ENCODE measurements at regions not wholly inside any gene's neighbourhood (a gene's known extent, or its start where the extent isn't known, plus 50 kb on each side); places are given as distances from the start of the nearest gene placed in this dataset.

- no peaks in the 10 kb centered on the region for H3K79me2 ChIP-seq (ENCODE audit: insufficient read depth, low read length)
- Mint-ChIP-seq H3K4me1 (no peaks in the 10 kb centered on the region), H3K9me3 (peaks cover 0 to 3% (median 0%) of the 10 kb centered on the region in 7 donors), H3K36me3 (no peaks in the 10 kb centered on the region), H3K4me3 (no peak overlapping the region), H3K27me3 (ENCODE audit: low read depth in 3 of 3) (peaks cover 0 to 1% (median 0%) of the 10 kb centered on the region in 3 donors), H3K27ac (no peak overlapping the region)
- H3K9ac ChIP-seq (ENCODE audit: insufficient read depth, low read length, poor library complexity, severe bottlenecking), result no peak overlapping the region
- H3K4me1 ChIP-seq (ENCODE audit: control insufficient read depth in 1 of 2, insufficient read depth in 2 of 2, low read length in 2 of 2), result no peaks in the 10 kb centered on the region
- no peaks in the 10 kb centered on the region for H3K9me3 ChIP-seq (replicated peaks in 1 of 2; ENCODE audit: control insufficient read depth in 1 of 2, insufficient read depth in 1 of 2, low read length in 2 of 2)
- no peaks in the 10 kb centered on the region for H3K27me3 ChIP-seq (ENCODE audit: control insufficient read depth in 2 of 2, insufficient read depth in 2 of 2, low read length in 2 of 2)
- TF ChIP-seq CTCF (IDR thresholded peaks at IDR 0.05), result no peak
- no CpG with 5 or more reads among the region's 3 CpGs for WGBS (ENCODE audit: insufficient coverage)
- no peak overlapping the region for H3K27ac ChIP-seq (ENCODE audit: low read depth in 1 of 2, low read length in 2 of 2)
- H3K4me3 ChIP-seq (replicated peaks in 1 of 3; ENCODE audit: low read depth in 2 of 3, low read length in 3 of 3), result no peak overlapping the region
- no peak overlapping the region for H2AFZ ChIP-seq (ENCODE audit: insufficient read depth, low read depth, low read length, poor library complexity, severe bottlenecking)
- no peak for DNase-seq
- intact Hi-C loops (cut with micrococcal nuclease), result no loop called here
- no peaks in the 10 kb centered on the region for H4K20me1 ChIP-seq (ENCODE audit: insufficient read depth, low read length)
- no peaks in the 10 kb centered on the region for H3K36me3 ChIP-seq (replicated peaks in 1 of 2; ENCODE audit: control insufficient read depth in 1 of 2, insufficient read depth in 2 of 2, low read length in 2 of 2)
- no peak overlapping the region for H3K4me2 ChIP-seq (replicated peaks; ENCODE audit: extremely low read depth, low read length, poor library complexity, severe bottlenecking)
Measured at GRCh38 chr3:6091262-6091661, 769.7 kb upstream of the GRM7 start.

GRCh38 chr3:6095006-6095405 is 765.9 kb upstream of the GRM7 start:
- no peaks in the 10 kb centered on the region for H3K4me1 ChIP-seq (ENCODE audit: control insufficient read depth in 1 of 2, insufficient read depth in 2 of 2, low read length in 2 of 2)
- H2AFZ ChIP-seq (ENCODE audit: insufficient read depth, low read depth, low read length, poor library complexity, severe bottlenecking), result no peak overlapping the region
- no peak for DNase-seq
- no peaks in the 10 kb centered on the region for H3K27me3 Mint-ChIP-seq (ENCODE audit: low read depth in 3 of 3)
- no peak overlapping the region for H3K27ac ChIP-seq (ENCODE audit: low read depth in 1 of 2, low read length in 2 of 2)
- H3K4me3 Mint-ChIP-seq, result no peak overlapping the region
- H3K27me3 ChIP-seq (ENCODE audit: control insufficient read depth in 2 of 2, insufficient read depth in 2 of 2, low read length in 2 of 2), result no peaks in the 10 kb centered on the region
- no peak overlapping the region for H3K9ac ChIP-seq (ENCODE audit: insufficient read depth, low read length, poor library complexity, severe bottlenecking)
- no peaks in the 10 kb centered on the region for H4K20me1 ChIP-seq (ENCODE audit: insufficient read depth, low read length)
- no peaks in the 10 kb centered on the region for H3K4me1 Mint-ChIP-seq
- no CpG with 5 or more reads among the region's 1 CpG for WGBS (ENCODE audit: insufficient coverage)
- H3K9me3 Mint-ChIP-seq, result peaks cover 0 to 9% (median 2%) of the 10 kb centered on the region in 7 donors
- no peaks in the 10 kb centered on the region for H3K9me3 ChIP-seq (replicated peaks in 1 of 2; ENCODE audit: control insufficient read depth in 1 of 2, insufficient read depth in 1 of 2, low read length in 2 of 2)
- no peaks in the 10 kb centered on the region for H3K36me3 Mint-ChIP-seq
- H3K4me2 ChIP-seq (replicated peaks; ENCODE audit: extremely low read depth, low read length, poor library complexity, severe bottlenecking), result no peak overlapping the region
- H3K4me3 ChIP-seq (replicated peaks in 1 of 3; ENCODE audit: low read depth in 2 of 3, low read length in 3 of 3), result no peak overlapping the region
- no peak overlapping the region for H3K27ac Mint-ChIP-seq
- H3K36me3 ChIP-seq (replicated peaks in 1 of 2; ENCODE audit: control insufficient read depth in 1 of 2, insufficient read depth in 2 of 2, low read length in 2 of 2), result no peaks in the 10 kb centered on the region
- no peak for TF ChIP-seq CTCF (IDR thresholded peaks at IDR 0.05)
- H3K79me2 ChIP-seq (ENCODE audit: insufficient read depth, low read length), result no peaks in the 10 kb centered on the region
- intact Hi-C loops (cut with micrococcal nuclease), result no loop called here
